ENCODE measurements at regions not wholly inside any gene's neighbourhood (a gene's known extent, or its start where the extent isn't known, plus 50 kb on each side); places are given as distances from the start of the nearest gene placed in this dataset.
"Not testable (repeated sequence)": the region's sequence is repeated elsewhere in the genome, so short reads cannot be mapped to it uniquely, and the experiment has no call there.

- DNase-seq (ENCODE audit: low read depth in 3 of 3, low spot score in 1 of 3), result no peak
These were observed 340.9 kb upstream of the RPS23 start for GRCh38 chr5:82619097-82619496.

GRCh38 chr5:82614706-82615105 lies 336.6 kb upstream of the RPS23 start:
- DNase-seq (ENCODE audit: low read depth in 3 of 3, low spot score in 1 of 3), result no peak

- DNase-seq (ENCODE audit: low read depth in 3 of 3, low spot score in 1 of 3), result no peak
These were observed 335.7 kb upstream of the RPS23 start for GRCh38 chr5:82613891-82614290.

- DNase-seq (ENCODE audit: low read depth in 3 of 3, low spot score in 1 of 3), result no peak
These were observed 332.5 kb upstream of the RPS23 start for GRCh38 chr5:82610686-82611085.

- DNase-seq (ENCODE audit: low read depth in 3 of 3, low spot score in 1 of 3), result no peak
These were observed 327.4 kb upstream of the RPS23 start for GRCh38 chr5:82605441-82605973.

GRCh38 chr5:82603033-82603987 lies 325.2 kb upstream of the RPS23 start:
- no peak for DNase-seq (ENCODE audit: low read depth in 3 of 3, low spot score in 1 of 3)

- no peak for DNase-seq (ENCODE audit: low read depth in 3 of 3, low spot score in 1 of 3)
These were observed 323.7 kb upstream of the RPS23 start for GRCh38 chr5:82601861-82602260.

- DNase-seq (ENCODE audit: low read depth in 3 of 3, low spot score in 1 of 3), result no peak
These were observed 322.9 kb upstream of the RPS23 start for GRCh38 chr5:82601077-82601476.

GRCh38 chr5:82599692-82600091 lies 321.5 kb upstream of the RPS23 start:
- no peak for DNase-seq (ENCODE audit: low read depth in 3 of 3, low spot score in 1 of 3)

GRCh38 chr5:82599030-82599429 lies 320.9 kb upstream of the RPS23 start:
- DNase-seq (ENCODE audit: low read depth in 3 of 3, low spot score in 1 of 3), result no peak

- no peak for DNase-seq (ENCODE audit: low read depth in 3 of 3, low spot score in 1 of 3)
These were observed 319.3 kb upstream of the RPS23 start for GRCh38 chr5:82597437-82597836.

GRCh38 chr5:82596451-82596850 lies 318.3 kb upstream of the RPS23 start:
- DNase-seq (ENCODE audit: low read depth in 3 of 3, low spot score in 1 of 3), result no peak

GRCh38 chr5:82595113-82595512 lies 317.0 kb upstream of the RPS23 start:
- DNase-seq (ENCODE audit: low read depth in 3 of 3, low spot score in 1 of 3), result no peak

- DNase-seq (ENCODE audit: low read depth in 3 of 3, low spot score in 1 of 3), result no peak
These were observed 315.9 kb upstream of the RPS23 start for GRCh38 chr5:82594097-82594496.

- DNase-seq (ENCODE audit: low read depth in 3 of 3, low spot score in 1 of 3), result no peak
These were observed 315.3 kb upstream of the RPS23 start for GRCh38 chr5:82593481-82593880.

GRCh38 chr5:82591021-82591515 lies 312.9 kb upstream of the RPS23 start:
- no peak for DNase-seq (ENCODE audit: low read depth in 3 of 3, low spot score in 1 of 3)

GRCh38 chr5:82590112-82590511 lies 312.0 kb upstream of the RPS23 start:
- no peak for DNase-seq (ENCODE audit: low read depth in 3 of 3, low spot score in 1 of 3)

- DNase-seq (ENCODE audit: low read depth in 3 of 3, low spot score in 1 of 3), result no peak
These were observed 308.6 kb upstream of the RPS23 start for GRCh38 chr5:82586661-82587310.

GRCh38 chr5:82586181-82586580 lies 308.0 kb upstream of the RPS23 start:
- DNase-seq (ENCODE audit: low read depth in 3 of 3, low spot score in 1 of 3), result no peak

- DNase-seq (ENCODE audit: low read depth in 3 of 3, low spot score in 1 of 3), result no peak
These were observed 306.5 kb upstream of the RPS23 start for GRCh38 chr5:82584631-82585030.

GRCh38 chr5:82583331-82583730 lies 305.2 kb upstream of the RPS23 start:
- not testable (repeated sequence) for DNase-seq (ENCODE audit: low read depth in 3 of 3, low spot score in 1 of 3)

GRCh38 chr5:82564963-82565362 lies 286.8 kb upstream of the RPS23 start:
- no peak for DNase-seq (ENCODE audit: low read depth in 3 of 3, low spot score in 1 of 3)

Data from stimulated activated CD4-positive, alpha-beta T cell treated with anti-CD3 and anti-CD28 coated beads, TNF-alpha, amount 100 ng/mL, for 1 hour (primary cell).